Activated B cell treated with CpG ODN at 0.5 μM for 24 hours (primary cell): ENCODE measurements at regions not wholly inside any gene's neighbourhood (a gene's known extent, or its start where the extent isn't known, plus 50 kb on each side); places are given as distances from the start of the nearest gene placed in this dataset.
"Not testable (repeated sequence)": the region's sequence is repeated elsewhere in the genome, so short reads cannot be mapped to it uniquely, and the experiment has no call there.

Experiments used
- ATAC-seq: fragments of 200-7000 bp; cut with Tn5 transposase; one replicate; pipeline ENCODE4 v1.10.0; 2021; ENCODE audit warnings: low read depth, mild to moderate bottlenecking, moderate library complexity
- CTCF ChIA-PET: fragments of 350-600 bp; sonication (Branson Sonifier 250); formaldehyde crosslinking; loops from one replicate; lab custom pipeline; 2021; ENCODE audit warnings: antibody characterized with exemption; lab: Charles Lee
- POLR2A ChIA-PET: fragments of 350-600 bp; sonication (Branson Sonifier 250); formaldehyde crosslinking; loops from one replicate; lab custom pipeline; 2021; ENCODE audit warnings: antibody characterized with exemption; lab: Charles Lee
- DNase-seq: peaks from one replicate; pipeline ENCODE4 v3.0.0; 2022
- H3K27ac Mint-ChIP-seq: one replicate; pipeline ENCODE4 v1.8.0; 2020; ENCODE audit warnings: mixed read lengths
- H3K27me3 Mint-ChIP-seq: one replicate; pipeline ENCODE4 v1.8.0; 2021; ENCODE audit warnings: mixed read lengths
- H3K36me3 Mint-ChIP-seq: one replicate; pipeline ENCODE4 v1.8.0; 2021; ENCODE audit warnings: low read depth, mixed read lengths
- H3K4me1 Mint-ChIP-seq: one replicate; pipeline ENCODE4 v1.8.0; 2021; ENCODE audit warnings: mixed read lengths
- H3K4me3 Mint-ChIP-seq: one replicate; pipeline ENCODE4 v1.8.0; 2020; ENCODE audit warnings: mild to moderate bottlenecking, mixed read lengths
- H3K9me3 Mint-ChIP-seq: one replicate; pipeline ENCODE4 v1.8.0; 2020; ENCODE audit warnings: mixed read lengths
- CTCF ChIP-seq: fragments of 200-600 bp; IDR thresholded peaks from one replicate; pipeline ENCODE4 v1.8.0; 2022; ENCODE audit warnings: antibody characterized with exemption, mild to moderate bottlenecking
- intact Hi-C: fragments of 100-400 bp; cut with micrococcal nuclease; formaldehyde crosslinking; loops from one replicate; pipeline ENCODE4 v1.15.1; 2024

DNA sequence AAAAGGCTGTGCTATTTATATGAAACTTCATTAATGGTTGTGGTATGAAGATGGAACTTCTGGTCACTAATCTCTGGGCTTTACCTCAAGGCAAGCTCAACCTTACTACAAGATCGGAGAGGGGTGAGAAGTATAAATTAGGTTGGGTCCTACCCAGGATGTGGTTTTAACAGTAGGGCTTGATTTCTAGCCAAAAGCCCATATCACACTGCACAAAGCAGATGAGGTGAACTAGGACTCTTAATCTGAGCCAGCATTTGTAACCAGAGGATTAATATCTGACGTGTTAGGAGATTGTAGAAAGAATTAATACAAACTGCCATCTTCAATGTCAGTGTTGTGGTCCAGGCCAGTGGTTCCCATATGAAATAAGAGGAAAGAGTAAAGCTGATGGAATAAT lies 86.4 kb upstream of the RGPD4 start:
- POLR2A ChIA-PET: no interaction called here
- H3K27me3 Mint-ChIP-seq: no peaks in the 10 kb centered on the region
- DNase-seq (no peak), ATAC-seq (no peak)
- no peaks in the 10 kb centered on the region for H3K4me1 Mint-ChIP-seq
- TF ChIP-seq CTCF: no peak
- no peak overlapping the region for H3K27ac Mint-ChIP-seq
- H3K4me3 Mint-ChIP-seq: no peak overlapping the region
- no peaks in the 10 kb centered on the region for H3K36me3 Mint-ChIP-seq
- intact Hi-C loops: no loop called here
- no peaks in the 10 kb centered on the region for H3K9me3 Mint-ChIP-seq
- CTCF ChIA-PET: no interaction called here

DNA sequence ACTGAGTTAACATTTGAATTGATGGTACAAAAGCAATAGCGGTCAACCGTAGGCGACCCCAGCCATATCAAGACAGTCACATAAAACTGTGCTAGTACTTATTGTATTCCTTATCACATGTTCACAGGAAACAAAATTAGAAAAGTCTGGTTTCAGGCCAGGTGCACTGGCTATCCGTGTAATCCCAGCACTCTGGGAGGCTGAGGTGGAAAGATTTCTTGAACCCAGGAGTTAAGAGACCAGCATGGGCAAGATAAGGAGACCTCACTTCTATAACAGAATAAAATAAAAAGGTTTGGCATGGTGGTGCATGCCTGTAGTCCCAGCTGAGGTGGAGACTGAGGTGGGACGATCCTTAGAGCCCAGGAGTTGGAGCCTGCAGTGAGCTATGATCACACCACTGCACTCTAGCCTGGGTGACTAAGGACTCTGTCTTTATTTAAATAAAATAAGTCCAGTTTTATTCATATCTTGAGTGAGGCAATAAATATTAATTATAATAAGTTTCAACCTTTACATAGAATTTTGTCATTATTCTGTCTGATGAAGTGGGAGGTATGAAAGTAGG lies 84.1 kb upstream of the RGPD4 start:
- TF ChIP-seq CTCF: no peak
- POLR2A ChIA-PET: no interaction called here
- DNase-seq (no peak), ATAC-seq (no peak)
- H3K9me3 Mint-ChIP-seq: no peaks in the 10 kb centered on the region
- CTCF ChIA-PET: no interaction called here
- intact Hi-C loops: no loop called here
- no peaks in the 10 kb centered on the region for H3K36me3 Mint-ChIP-seq
- H3K4me3 Mint-ChIP-seq: no peak overlapping the region
- no peaks in the 10 kb centered on the region for H3K27me3 Mint-ChIP-seq
- no peak overlapping the region for H3K27ac Mint-ChIP-seq
- no peaks in the 10 kb centered on the region for H3K4me1 Mint-ChIP-seq

- intact Hi-C loops: no loop called here
- no peak overlapping the region for H3K27ac Mint-ChIP-seq
- no peaks in the 10 kb centered on the region for H3K4me1 Mint-ChIP-seq
- POLR2A ChIA-PET: no interaction called here
- CTCF ChIA-PET: no interaction called here
- DNase-seq (no peak), ATAC-seq (no peak)
- TF ChIP-seq CTCF: no peak
- H3K4me3 Mint-ChIP-seq: no peak overlapping the region
- no peaks in the 10 kb centered on the region for H3K9me3 Mint-ChIP-seq
- H3K36me3 Mint-ChIP-seq: no peaks in the 10 kb centered on the region
- H3K27me3 Mint-ChIP-seq: no peaks in the 10 kb centered on the region
These were observed 83.4 kb upstream of the RGPD4 start for GRCh38 chr2:107743274-107743673.

- intact Hi-C loops: no loop called here
- ChIA-PET POLR2A (no interaction called here), CTCF (no interaction called here)
- no peaks in the 10 kb centered on the region for H3K36me3 Mint-ChIP-seq
- TF ChIP-seq CTCF: no peak
- no peak overlapping the region for H3K4me3 Mint-ChIP-seq
- DNase-seq: no peak
- no peak for ATAC-seq
- H3K9me3 Mint-ChIP-seq: no peaks in the 10 kb centered on the region
- no peaks in the 10 kb centered on the region for H3K27me3 Mint-ChIP-seq
- H3K4me1 Mint-ChIP-seq: no peaks in the 10 kb centered on the region
- no peak overlapping the region for H3K27ac Mint-ChIP-seq
These were observed 81.6 kb upstream of the RGPD4 start for GRCh38 chr2:107745100-107745499.

- H3K36me3 Mint-ChIP-seq, ATAC-seq, H3K4me3 Mint-ChIP-seq, intact Hi-C loops, DNase-seq, H3K9me3 Mint-ChIP-seq, H3K4me1 Mint-ChIP-seq, H3K27ac Mint-ChIP-seq, POLR2A ChIA-PET, H3K27me3 Mint-ChIP-seq, CTCF ChIA-PET: not testable (repeated sequence)
These were observed 80.0 kb upstream of the RGPD4 start for GRCh38 chr2:107746552-107747198.

- H3K4me1 Mint-ChIP-seq, POLR2A ChIA-PET, H3K9me3 Mint-ChIP-seq, DNase-seq, H3K27me3 Mint-ChIP-seq, H3K36me3 Mint-ChIP-seq, H3K27ac Mint-ChIP-seq, H3K4me3 Mint-ChIP-seq, intact Hi-C loops, ATAC-seq, CTCF ChIA-PET: not testable (repeated sequence)
These were observed 79.3 kb upstream of the RGPD4 start for GRCh38 chr2:107747199-107747963.
